ENCODE measurements at regions not wholly inside any gene's neighbourhood (a gene's known extent, or its start where the extent isn't known, plus 50 kb on each side); places are given as distances from the start of the nearest gene placed in this dataset.

GRCh38 chr11:80778432-80778831, 1337.6 kb upstream of the TENM4 start:
- Histone ChIP-seq H3K27ac (no peak overlapping the region), H3K27me3 (replicated peaks) (no peaks in the 10 kb centered on the region), H3K36me3 (replicated peaks) (no peaks in the 10 kb centered on the region), H3K4me3 (ENCODE audit: low read depth, low read length) (no peak overlapping the region)
- TF ChIP-seq, protein P1, sequence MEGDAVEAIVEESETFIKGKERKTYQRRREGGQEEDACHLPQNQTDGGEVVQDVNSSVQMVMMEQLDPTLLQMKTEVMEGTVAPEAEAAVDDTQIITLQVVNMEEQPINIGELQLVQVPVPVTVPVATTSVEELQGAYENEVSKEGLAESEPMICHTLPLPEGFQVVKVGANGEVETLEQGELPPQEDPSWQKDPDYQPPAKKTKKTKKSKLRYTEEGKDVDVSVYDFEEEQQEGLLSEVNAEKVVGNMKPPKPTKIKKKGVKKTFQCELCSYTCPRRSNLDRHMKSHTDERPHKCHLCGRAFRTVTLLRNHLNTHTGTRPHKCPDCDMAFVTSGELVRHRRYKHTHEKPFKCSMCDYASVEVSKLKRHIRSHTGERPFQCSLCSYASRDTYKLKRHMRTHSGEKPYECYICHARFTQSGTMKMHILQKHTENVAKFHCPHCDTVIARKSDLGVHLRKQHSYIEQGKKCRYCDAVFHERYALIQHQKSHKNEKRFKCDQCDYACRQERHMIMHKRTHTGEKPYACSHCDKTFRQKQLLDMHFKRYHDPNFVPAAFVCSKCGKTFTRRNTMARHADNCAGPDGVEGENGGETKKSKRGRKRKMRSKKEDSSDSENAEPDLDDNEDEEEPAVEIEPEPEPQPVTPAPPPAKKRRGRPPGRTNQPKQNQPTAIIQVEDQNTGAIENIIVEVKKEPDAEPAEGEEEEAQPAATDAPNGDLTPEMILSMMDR (IDR thresholded peaks at IDR 0.05; ENCODE audit: low read depth, low read length, missing control alignments): no peak
- DNase-seq: no peak
- in situ Hi-C loops (cut with HindIII; ENCODE audit: low pct_ligation_motif_present, low sequenced_read_pairs): no loop called here

DNA sequence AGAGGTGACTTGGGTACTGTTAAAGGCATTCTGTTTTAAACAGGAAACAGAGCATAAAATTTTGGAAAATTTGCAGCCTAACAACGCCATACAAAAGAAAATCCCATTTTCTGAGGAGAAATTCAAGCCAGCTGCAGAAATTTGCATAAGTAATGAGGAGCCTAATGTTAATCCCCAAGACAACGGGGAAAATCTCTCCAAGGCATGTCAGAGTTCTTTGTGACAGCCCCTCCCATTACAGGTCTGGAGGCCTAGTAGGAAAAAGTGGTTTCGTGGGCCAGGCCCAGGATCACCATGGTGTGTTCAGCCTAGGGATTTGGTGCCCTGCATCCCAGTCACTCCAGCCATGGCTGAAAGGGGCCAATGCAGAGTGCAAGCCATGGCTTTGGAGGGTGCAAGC, 1333.1 kb upstream of the TENM4 start:
- TF ChIP-seq, protein P1 (IDR thresholded peaks at IDR 0.05; ENCODE audit: low read depth, low read length, missing control alignments): no peak
- in situ Hi-C loops (cut with HindIII; ENCODE audit: low pct_ligation_motif_present, low sequenced_read_pairs): no loop called here
- no peak for DNase-seq
- no peaks in the 10 kb centered on the region for H3K36me3 ChIP-seq (replicated peaks)
- no peak overlapping the region for H3K27ac ChIP-seq
- no peak overlapping the region for H3K4me3 ChIP-seq (ENCODE audit: low read depth, low read length)
- H3K27me3 ChIP-seq (replicated peaks): no peaks in the 10 kb centered on the region

DNA sequence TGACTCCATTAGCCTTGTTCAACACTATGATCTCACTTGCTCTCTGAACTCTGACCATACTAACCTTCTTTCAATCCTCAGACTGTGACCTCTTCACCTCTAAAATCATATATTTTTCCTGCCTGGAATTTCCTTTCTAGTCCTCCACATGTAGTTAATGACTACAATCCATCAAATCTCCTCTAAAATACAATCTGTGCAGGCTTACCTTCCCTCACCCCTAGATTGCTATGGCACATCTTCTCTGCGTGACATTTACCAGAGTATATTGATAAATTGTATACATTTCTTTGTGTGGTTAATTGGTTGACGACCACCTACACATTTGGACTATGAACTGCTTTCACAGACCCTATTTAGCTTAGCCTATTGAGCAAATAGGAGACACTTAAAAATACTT, 1330.2 kb upstream of the TENM4 start:
- Histone ChIP-seq H3K27ac (no peak overlapping the region), H3K36me3 (replicated peaks) (no peaks in the 10 kb centered on the region), H3K4me3 (ENCODE audit: low read depth, low read length) (no peak overlapping the region), H3K27me3 (replicated peaks) (no peaks in the 10 kb centered on the region)
- DNase-seq: no peak
- in situ Hi-C loops (cut with HindIII; ENCODE audit: low pct_ligation_motif_present, low sequenced_read_pairs): no loop called here
- TF ChIP-seq, protein P1 (IDR thresholded peaks at IDR 0.05; ENCODE audit: low read depth, low read length, missing control alignments): no peak

DNA sequence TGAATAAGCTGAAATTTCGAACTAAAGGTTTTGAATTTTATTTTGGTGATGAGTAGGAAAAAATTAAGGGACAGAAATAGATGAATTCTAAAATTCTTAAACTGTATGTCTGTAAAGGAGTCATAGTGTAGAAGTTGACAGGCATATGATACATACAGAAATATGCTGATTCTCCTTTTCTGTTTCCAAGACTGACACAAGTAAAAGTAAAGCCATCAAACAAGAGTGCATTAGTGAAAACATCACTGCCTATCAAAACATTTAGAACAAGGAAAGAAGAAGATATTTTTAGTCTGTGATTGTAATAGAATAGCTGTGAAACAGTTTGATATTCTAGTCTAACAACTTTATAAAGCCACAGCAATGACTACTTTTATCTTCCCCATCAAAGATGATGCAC, 1318.0 kb upstream of the TENM4 start:
- Histone ChIP-seq H3K36me3 (replicated peaks) (no peaks in the 10 kb centered on the region), H3K27ac (no peak overlapping the region), H3K27me3 (replicated peaks) (no peaks in the 10 kb centered on the region), H3K4me3 (ENCODE audit: low read depth, low read length) (no peak overlapping the region)
- in situ Hi-C loops (cut with HindIII; ENCODE audit: low pct_ligation_motif_present, low sequenced_read_pairs): no loop called here
- TF ChIP-seq, protein P1 (IDR thresholded peaks at IDR 0.05; ENCODE audit: low read depth, low read length, missing control alignments): no peak
- no peak for DNase-seq

- Histone ChIP-seq H3K27ac (no peak overlapping the region), H3K36me3 (replicated peaks) (no peaks in the 10 kb centered on the region), H3K4me3 (ENCODE audit: low read depth, low read length) (no peak overlapping the region), H3K27me3 (replicated peaks) (no peaks in the 10 kb centered on the region)
- TF ChIP-seq, protein P1 (IDR thresholded peaks at IDR 0.05; ENCODE audit: low read depth, low read length, missing control alignments): no peak
- in situ Hi-C loops (cut with HindIII; ENCODE audit: low pct_ligation_motif_present, low sequenced_read_pairs): no loop called here
- DNase-seq: no peak
These were observed 1307.5 kb upstream of the TENM4 start for GRCh38 chr11:80748207-80748925.

- no peaks in the 10 kb centered on the region for H3K36me3 ChIP-seq (replicated peaks)
- DNase-seq: no peak
These were observed 1305.5 kb upstream of the TENM4 start for GRCh38 chr11:80746300-80746699.

More at GRCh38 chr11:80746300-80746699, 1305.5 kb upstream of the TENM4 start:
- no peak overlapping the region for H3K27ac ChIP-seq
- TF ChIP-seq, protein P1 (IDR thresholded peaks at IDR 0.05; ENCODE audit: low read depth, low read length, missing control alignments): no peak
- in situ Hi-C loops (cut with HindIII; ENCODE audit: low pct_ligation_motif_present, low sequenced_read_pairs): no loop called here
- no peak overlapping the region for H3K4me3 ChIP-seq (ENCODE audit: low read depth, low read length)
- no peaks in the 10 kb centered on the region for H3K27me3 ChIP-seq (replicated peaks)

All from brain microvascular endothelial cell (primary cell).